ENCODE measurements at regions not wholly inside any gene's neighbourhood (a gene's known extent, or its start where the extent isn't known, plus 50 kb on each side); places are given as distances from the start of the nearest gene placed in this dataset.
"Not testable (repeated sequence)": the region's sequence is repeated elsewhere in the genome, so short reads cannot be mapped to it uniquely, and the experiment has no call there.

GRCh38 chr16:52312716-52313115 is 234.2 kb downstream of the TOX3 start:
- Mint-ChIP-seq H3K36me3 (ENCODE audit: insufficient read depth) (no peaks in the 10 kb centered on the region), H3K9me3 (ENCODE audit: low read depth) (peaks cover 3% of the 10 kb centered on the region), H3K27ac (no peak overlapping the region), H3K4me1 (ENCODE audit: low read depth) (peaks cover 12% of the 10 kb centered on the region), H3K27me3 (no peaks in the 10 kb centered on the region), H3K4me3 (ENCODE audit: low read depth) (no peak overlapping the region)
- no peak for TF ChIP-seq CTCF (IDR thresholded peaks at IDR 0.05; ENCODE audit: unreplicated experiment)
- no peak for DNase-seq (ENCODE audit: low spot score, unreplicated experiment)

GRCh38 chr16:52309446-52310416 is 237.2 kb downstream of the TOX3 start:
- peaks cover 12% of the 10 kb centered on the region for H3K4me1 Mint-ChIP-seq (ENCODE audit: low read depth)
- H3K27me3 Mint-ChIP-seq = no peaks in the 10 kb centered on the region
- peaks cover 1% of the 10 kb centered on the region for H3K9me3 Mint-ChIP-seq (ENCODE audit: low read depth)
- H3K27ac Mint-ChIP-seq = no peak overlapping the region
- H3K4me3 Mint-ChIP-seq (ENCODE audit: low read depth) = no peak overlapping the region
- H3K36me3 Mint-ChIP-seq (ENCODE audit: insufficient read depth) = no peaks in the 10 kb centered on the region
- DNase-seq (ENCODE audit: low spot score, unreplicated experiment) = no peak
- TF ChIP-seq CTCF (IDR thresholded peaks at IDR 0.05; ENCODE audit: unreplicated experiment) = no peak

GRCh38 chr16:52308051-52308450 is 238.9 kb downstream of the TOX3 start:
- DNase-seq (ENCODE audit: low spot score, unreplicated experiment) = no peak
- H3K4me3 Mint-ChIP-seq (ENCODE audit: low read depth) = no peak overlapping the region
- H3K4me1 Mint-ChIP-seq (ENCODE audit: low read depth) = peaks cover 12% of the 10 kb centered on the region
- no peaks in the 10 kb centered on the region for H3K27me3 Mint-ChIP-seq
- no peak overlapping the region for H3K27ac Mint-ChIP-seq
- H3K36me3 Mint-ChIP-seq (ENCODE audit: insufficient read depth) = no peaks in the 10 kb centered on the region
- TF ChIP-seq CTCF (IDR thresholded peaks at IDR 0.05; ENCODE audit: unreplicated experiment) = no peak
- no peaks in the 10 kb centered on the region for H3K9me3 Mint-ChIP-seq (ENCODE audit: low read depth)

- Mint-ChIP-seq H3K27me3 (no peaks in the 10 kb centered on the region), H3K36me3 (ENCODE audit: insufficient read depth) (no peaks in the 10 kb centered on the region), H3K4me1 (ENCODE audit: low read depth) (peaks cover 5% of the 10 kb centered on the region), H3K4me3 (ENCODE audit: low read depth) (no peak overlapping the region), H3K27ac (no peak overlapping the region), H3K9me3 (ENCODE audit: low read depth) (no peaks in the 10 kb centered on the region)
- DNase-seq (ENCODE audit: low spot score, unreplicated experiment) = no peak
- TF ChIP-seq CTCF (IDR thresholded peaks at IDR 0.05; ENCODE audit: unreplicated experiment) = no peak
Observed at GRCh38 chr16:52301026-52301425, 245.9 kb downstream of the TOX3 start.

GRCh38 chr16:52298769-52299168 is 248.2 kb downstream of the TOX3 start:
- no peak overlapping the region for H3K27ac Mint-ChIP-seq
- no peak for DNase-seq (ENCODE audit: low spot score, unreplicated experiment)
- no peaks in the 10 kb centered on the region for H3K36me3 Mint-ChIP-seq (ENCODE audit: insufficient read depth)
- H3K4me1 Mint-ChIP-seq (ENCODE audit: low read depth) = peaks cover 17% of the 10 kb centered on the region
- H3K27me3 Mint-ChIP-seq = no peaks in the 10 kb centered on the region
- no peaks in the 10 kb centered on the region for H3K9me3 Mint-ChIP-seq (ENCODE audit: low read depth)
- H3K4me3 Mint-ChIP-seq (ENCODE audit: low read depth) = no peak overlapping the region
- no peak for TF ChIP-seq CTCF (IDR thresholded peaks at IDR 0.05; ENCODE audit: unreplicated experiment)

GRCh38 chr16:52296706-52297315 is 250.1 kb downstream of the TOX3 start:
- not testable (repeated sequence) for H3K4me3 Mint-ChIP-seq (ENCODE audit: low read depth); H3K9me3 Mint-ChIP-seq (ENCODE audit: low read depth); H3K36me3 Mint-ChIP-seq (ENCODE audit: insufficient read depth); H3K27ac Mint-ChIP-seq; H3K27me3 Mint-ChIP-seq; DNase-seq (ENCODE audit: low spot score, unreplicated experiment)
- peaks cover 17% of the 10 kb centered on the region for H3K4me1 Mint-ChIP-seq (ENCODE audit: low read depth)
